GM23338 (cell line): ENCODE measurements at regions not wholly inside any gene's neighbourhood (a gene's known extent, or its start where the extent isn't known, plus 50 kb on each side); places are given as distances from the start of the nearest gene placed in this dataset.

Experiments used
- ATAC-seq: fragments of 200-7000 bp; cut with Tn5 transposase; 3 replicates; pipeline ENCODE4 v1.9.1; 2020
- DNase-seq: peaks from one replicate; pipeline ENCODE4 v3.0.0-alpha.2; 2015; ENCODE audit warnings: low spot score
- H2AFZ ChIP-seq: fragments of 200-600 bp; sonication (generic); 2 replicates; pipeline ENCODE4 v1.8.0; 2016; ENCODE audit warnings: antibody characterized with exemption, mild to moderate bottlenecking, moderate library complexity
- H3F3A ChIP-seq: fragments of 200-600 bp; sonication (generic); replicated peaks from 2 replicates; pipeline ENCODE4 v1.8.0; 2017; ENCODE audit warnings: antibody characterized with exemption, mixed run types, low read depth
- H3K27ac ChIP-seq: fragments of 200-600 bp; sonication (generic); 2 replicates; pipeline ENCODE4 v1.6.1; 2016; ENCODE audit warnings: low read depth
- H3K27me3 ChIP-seq: fragments of 200-600 bp; sonication (generic); 2 replicates; pipeline ENCODE4 v1.8.0; 2016; ENCODE audit warnings: mild to moderate bottlenecking, mixed run types, moderate library complexity; ENCODE audit not compliant: insufficient read depth
- H3K36me3 ChIP-seq: fragments of 200-600 bp; sonication (generic); 2 replicates; pipeline ENCODE4 v1.8.0; 2016; ENCODE audit warnings: mild to moderate bottlenecking; ENCODE audit not compliant: insufficient read depth
- H3K4me1 ChIP-seq: fragments of 200-600 bp; sonication (generic); 2 replicates; pipeline ENCODE4 v1.8.0; 2016; ENCODE audit warnings: mild to moderate bottlenecking, moderate library complexity; ENCODE audit not compliant: insufficient read depth
- H3K4me2 ChIP-seq: fragments of 200-600 bp; sonication (generic); 2 replicates; pipeline ENCODE4 v1.7.1; 2017; ENCODE audit warnings: mixed run types
- H3K4me3 ChIP-seq: fragments of 200-600 bp; sonication (generic); 2 replicates; pipeline ENCODE4 v1.6.1; 2016; ENCODE audit warnings: mixed run types
- H3K79me2 ChIP-seq: fragments of 200-600 bp; sonication (generic); replicated peaks from 2 replicates; pipeline ENCODE4 v1.8.0; 2017; ENCODE audit warnings: mild to moderate bottlenecking; ENCODE audit not compliant: insufficient read depth
- H3K9me2 ChIP-seq: fragments of 200-600 bp; sonication (generic); 2 replicates; pipeline ENCODE4 v1.8.0; 2017; ENCODE audit not compliant: insufficient read depth
- H4K20me1 ChIP-seq: fragments of 200-600 bp; sonication (generic); replicated peaks from 2 replicates; pipeline ENCODE4 v1.8.0; 2017; ENCODE audit warnings: mild to moderate bottlenecking; ENCODE audit not compliant: insufficient read depth
- H3K27ac Mint-ChIP-seq: 2 replicates; pipeline ENCODE4 v1.8.0; 2020; ENCODE audit warnings: inconsistent platforms, mild to moderate bottlenecking, moderate library complexity, mixed read lengths
- H3K27me3 Mint-ChIP-seq: 3 replicates; pipeline ENCODE4 v1.8.0; 2022; ENCODE audit warnings: low read depth, mild to moderate bottlenecking, moderate library complexity, mixed read lengths, inconsistent platforms; ENCODE audit not compliant: insufficient read depth, poor library complexity
- H3K36me3 Mint-ChIP-seq: 3 replicates; pipeline ENCODE4 v1.8.0; 2021; ENCODE audit warnings: low read depth, mild to moderate bottlenecking, inconsistent platforms, moderate library complexity, mixed read lengths
- H3K4me1 Mint-ChIP-seq: 3 replicates; pipeline ENCODE4 v1.8.0; 2020; ENCODE audit warnings: mild to moderate bottlenecking, inconsistent platforms, mixed read lengths
- H3K4me3 Mint-ChIP-seq: 3 replicates; pipeline ENCODE4 v1.8.0; 2021; ENCODE audit warnings: moderate library complexity, mild to moderate bottlenecking, inconsistent platforms, mixed read lengths
- H3K9me3 Mint-ChIP-seq: 3 replicates; pipeline ENCODE4 v1.8.0; 2020; ENCODE audit warnings: moderate library complexity, mild to moderate bottlenecking, inconsistent platforms, mixed read lengths
- CREB1 ChIP-seq: fragments of 250-450 bp; sonication (Bioruptor Pico); IDR thresholded peaks from 2 replicates; pipeline ENCODE4 v1.5.0; 2020; ENCODE audit warnings: low read depth, mild to moderate bottlenecking, moderate library complexity
- EZH2 ChIP-seq: fragments of 200-600 bp; sonication (generic); IDR thresholded peaks from one replicate; pipeline ENCODE4 v1.8.0; 2017; ENCODE audit warnings: antibody characterized with exemption, mild to moderate bottlenecking, low read depth; ENCODE audit not compliant: unreplicated experiment
- EZH2phosphoT487 ChIP-seq: fragments of 200-600 bp; sonication (generic); IDR thresholded peaks from one replicate; pipeline ENCODE4 v1.8.1; 2018; ENCODE audit warnings: antibody characterized with exemption; ENCODE audit not compliant: unreplicated experiment
- JUNB ChIP-seq: IDR thresholded peaks from one replicate; pipeline ENCODE4 v1.6.1; 2016; ENCODE audit warnings: antibody characterized with exemption; ENCODE audit not compliant: unreplicated experiment
- NANOG ChIP-seq: IDR thresholded peaks from 2 replicates; pipeline ENCODE4 v1.6.1; 2016; ENCODE audit warnings: antibody characterized with exemption, borderline replicate concordance
- POLR2AphosphoS5 ChIP-seq: IDR thresholded peaks from 2 replicates; pipeline ENCODE4 v1.6.1; 2016; ENCODE audit warnings: antibody characterized with exemption, low read depth
- STAT1 ChIP-seq: IDR thresholded peaks from one replicate; pipeline ENCODE4 v1.6.1; 2016; ENCODE audit warnings: antibody characterized with exemption; ENCODE audit not compliant: unreplicated experiment
- ZNF114 ChIP-seq: fragments of 250-450 bp; sonication (Bioruptor Pico); IDR thresholded peaks from 2 replicates; pipeline ENCODE4 v1.5.0; 2020; ENCODE audit warnings: mild to moderate bottlenecking, moderate library complexity
- ZNF331 ChIP-seq: fragments of 250-450 bp; sonication (Bioruptor Pico); IDR thresholded peaks from 2 replicates; pipeline ENCODE4 v1.5.0; 2020; ENCODE audit warnings: low read depth, mild to moderate bottlenecking, moderate library complexity
- TF ChIP-seq, protein P1 (sequence below): fragments of 250-450 bp; sonication (Bioruptor Pico); IDR thresholded peaks from 2 replicates; pipeline ENCODE4 v1.5.0; 2020; ENCODE audit warnings: mild to moderate bottlenecking, moderate library complexity
- TF ChIP-seq, protein P2 (sequence below): IDR thresholded peaks from one replicate; pipeline ENCODE4 v1.6.1; 2018; ENCODE audit warnings: antibody characterized with exemption; ENCODE audit not compliant: unreplicated experiment
- TF ChIP-seq, protein P3 (sequence below): IDR thresholded peaks from 2 replicates; pipeline ENCODE4 v1.6.1; 2016; ENCODE audit warnings: antibody characterized with exemption
- TF ChIP-seq, protein P4 (sequence below), 2 experiments: fragments of 200-600 bp in 1 of 2; sonication (generic) in 1 of 2; conservative IDR thresholded peaks; 2 replicates each; pipeline versions ENCODE4 v1.5.1 to v1.6.1; 2016 to 2017; ENCODE audit warnings: antibody characterized with exemption in 2 of 2, low read depth in 2 of 2, mild to moderate bottlenecking in 2 of 2, moderate library complexity in 1 of 2

DNA sequence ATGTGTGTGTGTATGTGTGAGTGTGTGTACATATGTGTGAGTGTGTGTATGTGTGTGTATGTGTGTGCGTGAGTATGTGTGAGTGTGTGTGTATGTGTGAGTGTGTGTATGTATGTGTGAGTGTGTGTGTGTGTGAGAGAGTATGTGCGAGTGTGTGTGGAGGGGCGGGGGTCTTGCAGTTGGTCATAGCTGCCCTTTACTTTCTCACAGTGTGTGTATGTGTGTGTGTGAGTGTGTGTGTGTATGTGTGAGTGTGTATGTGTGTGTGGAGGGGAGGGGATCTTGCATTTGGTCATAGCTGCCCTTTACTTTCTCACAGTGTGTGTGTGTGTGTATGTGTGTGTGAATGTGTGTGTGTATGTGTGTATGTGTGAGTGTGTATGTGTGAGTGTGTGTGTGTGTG is 74.8 kb upstream of the ENPP6 start:
- Histone ChIP-seq H3K27me3 (no peaks in the 10 kb centered on the region), H4K20me1 (no peaks in the 10 kb centered on the region), H3K79me2 (no peaks in the 10 kb centered on the region), H2AFZ (no peak overlapping the region), H3K4me3 (no peak overlapping the region), H3K36me3 (no peaks in the 10 kb centered on the region), H3K4me1 (0 out of 2 replicates have a peak, but pooled peaks cover 3% of the 10 kb centered on the region), H3K27ac (no peak overlapping the region), H3K4me2 (no peak overlapping the region), H3F3A (no peaks in the 10 kb centered on the region), H3K9me2 (no peaks in the 10 kb centered on the region)
- DNase-seq (no peak), ATAC-seq (no peak)
- Mint-ChIP-seq H3K27ac (no peak overlapping the region), H3K4me3 (no peak overlapping the region), H3K27me3 (peaks cover 5% of the 10 kb centered on the region), H3K9me3 (no peaks in the 10 kb centered on the region), H3K36me3 (no peaks in the 10 kb centered on the region), H3K4me1 (peaks cover 13% of the 10 kb centered on the region; the same call in 2 of the 3 replicates)
- no peak for TF ChIP-seq STAT1
- TF ChIP-seq, protein P1, sequence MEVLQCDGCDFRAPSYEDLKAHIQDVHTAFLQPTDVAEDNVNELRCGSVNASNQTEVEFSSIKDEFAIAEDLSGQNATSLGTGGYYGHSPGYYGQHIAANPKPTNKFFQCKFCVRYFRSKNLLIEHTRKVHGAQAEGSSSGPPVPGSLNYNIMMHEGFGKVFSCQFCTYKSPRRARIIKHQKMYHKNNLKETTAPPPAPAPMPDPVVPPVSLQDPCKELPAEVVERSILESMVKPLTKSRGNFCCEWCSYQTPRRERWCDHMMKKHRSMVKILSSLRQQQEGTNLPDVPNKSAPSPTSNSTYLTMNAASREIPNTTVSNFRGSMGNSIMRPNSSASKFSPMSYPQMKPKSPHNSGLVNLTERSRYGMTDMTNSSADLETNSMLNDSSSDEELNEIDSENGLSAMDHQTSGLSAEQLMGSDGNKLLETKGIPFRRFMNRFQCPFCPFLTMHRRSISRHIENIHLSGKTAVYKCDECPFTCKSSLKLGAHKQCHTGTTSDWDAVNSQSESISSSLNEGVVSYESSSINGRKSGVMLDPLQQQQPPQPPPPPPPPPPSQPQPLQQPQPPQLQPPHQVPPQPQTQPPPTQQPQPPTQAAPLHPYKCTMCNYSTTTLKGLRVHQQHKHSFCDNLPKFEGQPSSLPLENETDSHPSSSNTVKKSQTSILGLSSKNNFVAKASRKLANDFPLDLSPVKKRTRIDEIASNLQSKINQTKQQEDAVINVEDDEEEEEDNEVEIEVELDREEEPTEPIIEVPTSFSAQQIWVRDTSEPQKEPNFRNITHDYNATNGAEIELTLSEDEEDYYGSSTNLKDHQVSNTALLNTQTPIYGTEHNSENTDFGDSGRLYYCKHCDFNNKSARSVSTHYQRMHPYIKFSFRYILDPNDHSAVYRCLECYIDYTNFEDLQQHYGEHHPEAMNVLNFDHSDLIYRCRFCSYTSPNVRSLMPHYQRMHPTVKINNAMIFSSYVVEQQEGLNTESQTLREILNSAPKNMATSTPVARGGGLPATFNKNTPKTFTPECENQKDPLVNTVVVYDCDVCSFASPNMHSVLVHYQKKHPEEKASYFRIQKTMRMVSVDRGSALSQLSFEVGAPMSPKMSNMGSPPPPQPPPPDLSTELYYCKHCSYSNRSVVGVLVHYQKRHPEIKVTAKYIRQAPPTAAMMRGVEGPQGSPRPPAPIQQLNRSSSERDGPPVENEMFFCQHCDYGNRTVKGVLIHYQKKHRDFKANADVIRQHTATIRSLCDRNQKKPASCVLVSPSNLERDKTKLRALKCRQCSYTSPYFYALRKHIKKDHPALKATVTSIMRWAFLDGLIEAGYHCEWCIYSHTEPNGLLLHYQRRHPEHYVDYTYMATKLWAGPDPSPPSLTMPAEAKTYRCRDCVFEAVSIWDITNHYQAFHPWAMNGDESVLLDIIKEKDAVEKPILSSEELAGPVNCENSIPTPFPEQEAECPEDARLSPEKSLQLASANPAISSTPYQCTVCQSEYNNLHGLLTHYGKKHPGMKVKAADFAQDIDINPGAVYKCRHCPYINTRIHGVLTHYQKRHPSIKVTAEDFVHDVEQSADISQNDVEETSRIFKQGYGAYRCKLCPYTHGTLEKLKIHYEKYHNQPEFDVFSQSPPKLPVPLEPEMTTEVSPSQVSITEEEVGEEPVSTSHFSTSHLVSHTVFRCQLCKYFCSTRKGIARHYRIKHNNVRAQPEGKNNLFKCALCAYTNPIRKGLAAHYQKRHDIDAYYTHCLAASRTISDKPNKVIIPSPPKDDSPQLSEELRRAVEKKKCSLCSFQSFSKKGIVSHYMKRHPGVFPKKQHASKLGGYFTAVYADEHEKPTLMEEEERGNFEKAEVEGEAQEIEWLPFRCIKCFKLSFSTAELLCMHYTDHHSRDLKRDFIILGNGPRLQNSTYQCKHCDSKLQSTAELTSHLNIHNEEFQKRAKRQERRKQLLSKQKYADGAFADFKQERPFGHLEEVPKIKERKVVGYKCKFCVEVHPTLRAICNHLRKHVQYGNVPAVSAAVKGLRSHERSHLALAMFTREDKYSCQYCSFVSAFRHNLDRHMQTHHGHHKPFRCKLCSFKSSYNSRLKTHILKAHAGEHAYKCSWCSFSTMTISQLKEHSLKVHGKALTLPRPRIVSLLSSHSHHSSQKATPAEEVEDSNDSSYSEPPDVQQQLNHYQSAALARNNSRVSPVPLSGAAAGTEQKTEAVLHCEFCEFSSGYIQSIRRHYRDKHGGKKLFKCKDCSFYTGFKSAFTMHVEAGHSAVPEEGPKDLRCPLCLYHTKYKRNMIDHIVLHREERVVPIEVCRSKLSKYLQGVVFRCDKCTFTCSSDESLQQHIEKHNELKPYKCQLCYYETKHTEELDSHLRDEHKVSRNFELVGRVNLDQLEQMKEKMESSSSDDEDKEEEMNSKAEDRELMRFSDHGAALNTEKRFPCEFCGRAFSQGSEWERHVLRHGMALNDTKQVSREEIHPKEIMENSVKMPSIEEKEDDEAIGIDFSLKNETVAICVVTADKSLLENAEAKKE (CRISPR knock-in tag), result no peak
- TF ChIP-seq POLR2AphosphoS5, result no peak
- TF ChIP-seq JUNB, result no peak
- no peak for TF ChIP-seq ZNF114 (CRISPR knock-in tag)
- TF ChIP-seq ZNF331 (CRISPR knock-in tag), result no peak
- no peak for TF ChIP-seq NANOG
- TF ChIP-seq, protein P2, sequence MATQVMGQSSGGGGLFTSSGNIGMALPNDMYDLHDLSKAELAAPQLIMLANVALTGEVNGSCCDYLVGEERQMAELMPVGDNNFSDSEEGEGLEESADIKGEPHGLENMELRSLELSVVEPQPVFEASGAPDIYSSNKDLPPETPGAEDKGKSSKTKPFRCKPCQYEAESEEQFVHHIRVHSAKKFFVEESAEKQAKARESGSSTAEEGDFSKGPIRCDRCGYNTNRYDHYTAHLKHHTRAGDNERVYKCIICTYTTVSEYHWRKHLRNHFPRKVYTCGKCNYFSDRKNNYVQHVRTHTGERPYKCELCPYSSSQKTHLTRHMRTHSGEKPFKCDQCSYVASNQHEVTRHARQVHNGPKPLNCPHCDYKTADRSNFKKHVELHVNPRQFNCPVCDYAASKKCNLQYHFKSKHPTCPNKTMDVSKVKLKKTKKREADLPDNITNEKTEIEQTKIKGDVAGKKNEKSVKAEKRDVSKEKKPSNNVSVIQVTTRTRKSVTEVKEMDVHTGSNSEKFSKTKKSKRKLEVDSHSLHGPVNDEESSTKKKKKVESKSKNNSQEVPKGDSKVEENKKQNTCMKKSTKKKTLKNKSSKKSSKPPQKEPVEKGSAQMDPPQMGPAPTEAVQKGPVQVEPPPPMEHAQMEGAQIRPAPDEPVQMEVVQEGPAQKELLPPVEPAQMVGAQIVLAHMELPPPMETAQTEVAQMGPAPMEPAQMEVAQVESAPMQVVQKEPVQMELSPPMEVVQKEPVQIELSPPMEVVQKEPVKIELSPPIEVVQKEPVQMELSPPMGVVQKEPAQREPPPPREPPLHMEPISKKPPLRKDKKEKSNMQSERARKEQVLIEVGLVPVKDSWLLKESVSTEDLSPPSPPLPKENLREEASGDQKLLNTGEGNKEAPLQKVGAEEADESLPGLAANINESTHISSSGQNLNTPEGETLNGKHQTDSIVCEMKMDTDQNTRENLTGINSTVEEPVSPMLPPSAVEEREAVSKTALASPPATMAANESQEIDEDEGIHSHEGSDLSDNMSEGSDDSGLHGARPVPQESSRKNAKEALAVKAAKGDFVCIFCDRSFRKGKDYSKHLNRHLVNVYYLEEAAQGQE, result no peak
- no peak for TF ChIP-seq EZH2
- TF ChIP-seq, protein P3, sequence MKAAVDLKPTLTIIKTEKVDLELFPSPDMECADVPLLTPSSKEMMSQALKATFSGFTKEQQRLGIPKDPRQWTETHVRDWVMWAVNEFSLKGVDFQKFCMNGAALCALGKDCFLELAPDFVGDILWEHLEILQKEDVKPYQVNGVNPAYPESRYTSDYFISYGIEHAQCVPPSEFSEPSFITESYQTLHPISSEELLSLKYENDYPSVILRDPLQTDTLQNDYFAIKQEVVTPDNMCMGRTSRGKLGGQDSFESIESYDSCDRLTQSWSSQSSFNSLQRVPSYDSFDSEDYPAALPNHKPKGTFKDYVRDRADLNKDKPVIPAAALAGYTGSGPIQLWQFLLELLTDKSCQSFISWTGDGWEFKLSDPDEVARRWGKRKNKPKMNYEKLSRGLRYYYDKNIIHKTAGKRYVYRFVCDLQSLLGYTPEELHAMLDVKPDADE, result no peak
- no peak for TF ChIP-seq CREB1 (CRISPR knock-in tag)
- no peak for TF ChIP-seq EZH2phosphoT487
- TF ChIP-seq, protein P4, sequence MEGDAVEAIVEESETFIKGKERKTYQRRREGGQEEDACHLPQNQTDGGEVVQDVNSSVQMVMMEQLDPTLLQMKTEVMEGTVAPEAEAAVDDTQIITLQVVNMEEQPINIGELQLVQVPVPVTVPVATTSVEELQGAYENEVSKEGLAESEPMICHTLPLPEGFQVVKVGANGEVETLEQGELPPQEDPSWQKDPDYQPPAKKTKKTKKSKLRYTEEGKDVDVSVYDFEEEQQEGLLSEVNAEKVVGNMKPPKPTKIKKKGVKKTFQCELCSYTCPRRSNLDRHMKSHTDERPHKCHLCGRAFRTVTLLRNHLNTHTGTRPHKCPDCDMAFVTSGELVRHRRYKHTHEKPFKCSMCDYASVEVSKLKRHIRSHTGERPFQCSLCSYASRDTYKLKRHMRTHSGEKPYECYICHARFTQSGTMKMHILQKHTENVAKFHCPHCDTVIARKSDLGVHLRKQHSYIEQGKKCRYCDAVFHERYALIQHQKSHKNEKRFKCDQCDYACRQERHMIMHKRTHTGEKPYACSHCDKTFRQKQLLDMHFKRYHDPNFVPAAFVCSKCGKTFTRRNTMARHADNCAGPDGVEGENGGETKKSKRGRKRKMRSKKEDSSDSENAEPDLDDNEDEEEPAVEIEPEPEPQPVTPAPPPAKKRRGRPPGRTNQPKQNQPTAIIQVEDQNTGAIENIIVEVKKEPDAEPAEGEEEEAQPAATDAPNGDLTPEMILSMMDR (conservative IDR thresholded peaks at IDR 0.05; ENCODE audit: low read depth in 2 of 2), result no peak
